ENCODE measurements at regions not wholly inside any gene's neighbourhood (a gene's known extent, or its start where the extent isn't known, plus 50 kb on each side); places are given as distances from the start of the nearest gene placed in this dataset.
A peak's percentile ranks its signal among the peaks of the same experiment; 100 is the strongest.

DNA sequence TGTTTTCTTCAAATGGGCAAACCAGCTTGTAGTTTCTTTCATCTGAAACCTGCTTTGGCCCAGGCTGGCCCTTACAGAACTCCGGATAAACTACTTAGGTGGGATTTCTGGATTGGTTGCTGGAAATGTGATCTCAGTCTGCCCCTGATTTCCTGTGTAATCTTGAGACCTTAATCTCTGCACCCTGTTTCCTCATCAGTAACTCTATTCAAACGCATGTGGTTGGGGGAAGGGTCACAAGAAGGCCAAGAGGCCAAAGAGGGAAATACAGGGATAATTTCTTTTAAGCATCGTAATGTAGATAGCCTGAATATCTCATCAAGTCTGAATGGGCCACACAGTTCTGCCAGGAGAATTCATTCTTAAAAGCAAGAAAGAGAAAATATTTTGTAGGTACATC lies 483.6 kb downstream of the LTN1 start:
- Histone ChIP-seq H3K27ac (ENCODE audit: low read depth, low read length) (no peak overlapping the region), H3K36me3 (ENCODE audit: control insufficient read depth, insufficient read depth, low read length) (no peaks in the 10 kb centered on the region), H3K9me3 (ENCODE audit: control insufficient read depth, low read length) (peaks cover 26% of the 10 kb centered on the region), H3K4me3 (ENCODE audit: low read length) (peak overlapping the region; percentile 16), H3K9ac (ENCODE audit: extremely low read depth, low read length, poor library complexity, severe bottlenecking) (no peak overlapping the region), H3K27me3 (ENCODE audit: control insufficient read depth, insufficient read depth, low read length, poor library complexity, severe bottlenecking) (no peaks in the 10 kb centered on the region), H3K4me1 (ENCODE audit: control insufficient read depth, insufficient read depth, low read length) (no peaks in the 10 kb centered on the region)
- Mint-ChIP-seq H3K36me3 (ENCODE audit: low read depth) (no peaks in the 10 kb centered on the region), H3K4me3 (no peak overlapping the region), H3K4me1 (peaks cover 16% of the 10 kb centered on the region), H3K27me3 (ENCODE audit: insufficient read depth) (no peaks in the 10 kb centered on the region), H3K9me3 (peaks cover 28% of the 10 kb centered on the region), H3K27ac (no peak overlapping the region)
- 79 to 90% methylated on average over 2 to 3 of the region's 3 CpGs for WGBS, 2 experiments (ENCODE audit: insufficient coverage in 1 of 2, insufficient read length in 1 of 2)
- TF ChIP-seq, protein P1, sequence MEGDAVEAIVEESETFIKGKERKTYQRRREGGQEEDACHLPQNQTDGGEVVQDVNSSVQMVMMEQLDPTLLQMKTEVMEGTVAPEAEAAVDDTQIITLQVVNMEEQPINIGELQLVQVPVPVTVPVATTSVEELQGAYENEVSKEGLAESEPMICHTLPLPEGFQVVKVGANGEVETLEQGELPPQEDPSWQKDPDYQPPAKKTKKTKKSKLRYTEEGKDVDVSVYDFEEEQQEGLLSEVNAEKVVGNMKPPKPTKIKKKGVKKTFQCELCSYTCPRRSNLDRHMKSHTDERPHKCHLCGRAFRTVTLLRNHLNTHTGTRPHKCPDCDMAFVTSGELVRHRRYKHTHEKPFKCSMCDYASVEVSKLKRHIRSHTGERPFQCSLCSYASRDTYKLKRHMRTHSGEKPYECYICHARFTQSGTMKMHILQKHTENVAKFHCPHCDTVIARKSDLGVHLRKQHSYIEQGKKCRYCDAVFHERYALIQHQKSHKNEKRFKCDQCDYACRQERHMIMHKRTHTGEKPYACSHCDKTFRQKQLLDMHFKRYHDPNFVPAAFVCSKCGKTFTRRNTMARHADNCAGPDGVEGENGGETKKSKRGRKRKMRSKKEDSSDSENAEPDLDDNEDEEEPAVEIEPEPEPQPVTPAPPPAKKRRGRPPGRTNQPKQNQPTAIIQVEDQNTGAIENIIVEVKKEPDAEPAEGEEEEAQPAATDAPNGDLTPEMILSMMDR (conservative IDR thresholded peaks at IDR 0.05), result peak; percentile 45
- no peak for DNase-seq

DNA sequence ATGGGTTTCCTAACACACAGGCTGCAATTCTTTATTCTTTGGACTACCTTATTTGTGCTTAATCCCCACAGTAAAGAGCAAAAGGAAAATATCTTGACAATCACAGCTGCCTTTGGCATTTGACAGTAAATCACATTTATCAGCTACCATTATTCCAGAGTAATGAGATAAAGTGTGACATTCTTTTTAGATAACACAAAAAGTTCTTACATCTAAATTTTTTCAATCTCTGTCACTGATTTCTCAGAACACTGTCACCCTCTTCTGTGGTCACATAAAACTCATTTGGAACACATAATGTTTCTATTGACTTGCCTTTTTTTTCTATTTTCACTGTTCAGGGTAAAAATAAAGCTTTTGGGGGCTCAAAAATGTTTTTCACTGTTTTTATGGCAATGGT lies 484.6 kb downstream of the LTN1 start:
- Histone ChIP-seq H3K9me3 (ENCODE audit: control insufficient read depth, low read length) (peaks cover 26% of the 10 kb centered on the region), H3K27me3 (ENCODE audit: control insufficient read depth, insufficient read depth, low read length, poor library complexity, severe bottlenecking) (no peaks in the 10 kb centered on the region), H3K27ac (ENCODE audit: low read depth, low read length) (no peak overlapping the region), H3K4me3 (ENCODE audit: low read length) (peak overlapping the region; percentile 16), H3K9ac (ENCODE audit: extremely low read depth, low read length, poor library complexity, severe bottlenecking) (no peak overlapping the region), H3K36me3 (ENCODE audit: control insufficient read depth, insufficient read depth, low read length) (no peaks in the 10 kb centered on the region), H3K4me1 (ENCODE audit: control insufficient read depth, insufficient read depth, low read length) (no peaks in the 10 kb centered on the region)
- TF ChIP-seq, protein P1 (conservative IDR thresholded peaks at IDR 0.05), result no peak
- no peak for DNase-seq
- Mint-ChIP-seq H3K4me1 (peaks cover 16% of the 10 kb centered on the region), H3K36me3 (ENCODE audit: low read depth) (no peaks in the 10 kb centered on the region), H3K27me3 (ENCODE audit: insufficient read depth) (no peaks in the 10 kb centered on the region), H3K4me3 (no peak overlapping the region), H3K9me3 (peaks cover 28% of the 10 kb centered on the region), H3K27ac (no peak overlapping the region)

DNA sequence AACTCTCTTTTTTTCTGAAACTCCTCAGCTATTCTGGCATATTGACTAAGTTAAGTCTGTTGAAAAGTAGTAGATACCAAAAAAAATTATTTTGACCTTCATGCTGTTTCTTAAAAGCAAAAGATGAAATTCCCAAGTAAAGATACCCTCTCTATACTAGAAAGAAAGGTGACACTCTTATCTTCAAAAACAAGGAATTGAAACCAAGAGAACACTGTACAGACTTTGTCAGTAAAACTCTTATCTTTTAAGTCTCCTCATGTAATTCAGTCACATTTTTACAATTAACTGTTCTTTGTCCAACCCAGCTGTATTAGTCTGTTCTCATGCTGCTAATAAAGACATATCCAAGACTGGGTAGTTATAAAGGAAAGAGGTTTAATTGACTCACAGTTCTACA lies 496.2 kb downstream of the LTN1 start:
- DNase-seq, result no peak
- no peaks in the 10 kb centered on the region for H3K9me3 Mint-ChIP-seq
- H3K27me3 ChIP-seq (ENCODE audit: control insufficient read depth, insufficient read depth, low read length, poor library complexity, severe bottlenecking), result no peaks in the 10 kb centered on the region
- TF ChIP-seq, protein P1 (conservative IDR thresholded peaks at IDR 0.05), result no peak
- no peak overlapping the region for H3K9ac ChIP-seq (ENCODE audit: extremely low read depth, low read length, poor library complexity, severe bottlenecking)
- H3K4me3 ChIP-seq (ENCODE audit: low read length), result no peak overlapping the region
- no peak overlapping the region for H3K4me3 Mint-ChIP-seq
- H3K27me3 Mint-ChIP-seq (ENCODE audit: insufficient read depth), result no peaks in the 10 kb centered on the region
- no peaks in the 10 kb centered on the region for H3K36me3 Mint-ChIP-seq (ENCODE audit: low read depth)
- no peaks in the 10 kb centered on the region for H3K9me3 ChIP-seq (ENCODE audit: control insufficient read depth, low read length)
- H3K27ac Mint-ChIP-seq, result no peak overlapping the region
- no peaks in the 10 kb centered on the region for H3K4me1 Mint-ChIP-seq
- no peaks in the 10 kb centered on the region for H3K4me1 ChIP-seq (ENCODE audit: control insufficient read depth, insufficient read depth, low read length)
- no peak overlapping the region for H3K27ac ChIP-seq (ENCODE audit: low read depth, low read length)
- H3K36me3 ChIP-seq (ENCODE audit: control insufficient read depth, insufficient read depth, low read length), result no peaks in the 10 kb centered on the region

Measured in endodermal cell (in vitro differentiated cells).